WTC11 (cell line): ENCODE measurements at regions not wholly inside any gene's neighbourhood (a gene's known extent, or its start where the extent isn't known, plus 50 kb on each side); places are given as distances from the start of the nearest gene placed in this dataset.

Source experiments
- ARID4B ChIP-seq: sonication (generic); formaldehyde crosslinking; IDR thresholded peaks from 2 replicates; pipeline ENCODE4 v1.8.0; 2023; ENCODE audit warnings: missing genetic modification reagents, mild to moderate bottlenecking, borderline replicate concordance
- ATF2 ChIP-seq: sonication (generic); formaldehyde crosslinking; IDR thresholded peaks from 2 replicates; pipeline ENCODE4 v1.8.1; 2022; ENCODE audit warnings: low read depth, missing genetic modification reagents, borderline replicate concordance
- CREM ChIP-seq: sonication (generic); formaldehyde crosslinking; IDR thresholded peaks from 2 replicates; pipeline ENCODE4 v1.8.1; 2022; ENCODE audit warnings: mild to moderate bottlenecking, missing genetic modification reagents, moderate library complexity
- CTCF ChIP-seq: fragments of 200-600 bp; IDR thresholded peaks from 2 replicates; pipeline ENCODE4 v1.8.0; 2022; ENCODE audit warnings: antibody characterized with exemption
- E2F1 ChIP-seq: sonication (generic); formaldehyde crosslinking; IDR thresholded peaks from 2 replicates; pipeline ENCODE4 v1.8.0; 2022; ENCODE audit warnings: mild to moderate bottlenecking, missing genetic modification reagents
- JUN ChIP-seq: sonication (generic); formaldehyde crosslinking; IDR thresholded peaks from 2 replicates; pipeline ENCODE4 v1.8.0; 2023; ENCODE audit warnings: mild to moderate bottlenecking, missing genetic modification reagents
- NR3C1 ChIP-seq: sonication (generic); formaldehyde crosslinking; conservative IDR thresholded peaks from 2 replicates; pipeline ENCODE4 v1.8.1; 2023; ENCODE audit warnings: low read depth, mild to moderate bottlenecking, missing genetic modification reagents
- SMAD4 ChIP-seq: sonication (generic); formaldehyde crosslinking; IDR thresholded peaks from 2 replicates; pipeline ENCODE4 v1.8.0; 2022; ENCODE audit warnings: mild to moderate bottlenecking, missing genetic modification reagents
- USF1 ChIP-seq: sonication (generic); formaldehyde crosslinking; IDR thresholded peaks from 2 replicates; pipeline ENCODE4 v1.8.0; 2022; ENCODE audit warnings: mild to moderate bottlenecking, missing genetic modification reagents
- ZBTB21 ChIP-seq: sonication (generic); formaldehyde crosslinking; IDR thresholded peaks from 2 replicates; pipeline ENCODE4 v1.8.1; 2023; ENCODE audit warnings: mild to moderate bottlenecking, missing genetic modification reagents, borderline replicate concordance
- ZBTB43 ChIP-seq: sonication (generic); formaldehyde crosslinking; IDR thresholded peaks from 2 replicates; pipeline ENCODE4 v1.8.1; 2023; ENCODE audit warnings: mild to moderate bottlenecking, missing genetic modification reagents
- ZNF263 ChIP-seq: sonication (generic); formaldehyde crosslinking; IDR thresholded peaks from 2 replicates; pipeline ENCODE4 v1.8.1; 2022; ENCODE audit warnings: low read depth, mild to moderate bottlenecking, moderate library complexity, missing genetic modification reagents

GRCh38 chr9:13580760-13581159, 301.3 kb upstream of the MPDZ start:
- TF ChIP-seq ZBTB43 (CRISPR knock-in tag) (no peak), USF1 (CRISPR knock-in tag) (no peak), CTCF (no peak), CREM (no peak), E2F1 (CRISPR knock-in tag) (no peak), ZNF263 (no peak), ZBTB21 (CRISPR knock-in tag) (no peak), JUN (CRISPR knock-in tag) (no peak), SMAD4 (CRISPR knock-in tag) (no peak), ARID4B (CRISPR knock-in tag) (no peak), ATF2 (CRISPR knock-in tag) (no peak), NR3C1 (CRISPR knock-in tag) (no peak)
